Bronchial epithelial cell (primary cell): ENCODE measurements at regions not wholly inside any gene's neighbourhood (a gene's known extent, or its start where the extent isn't known, plus 50 kb on each side); places are given as distances from the start of the nearest gene placed in this dataset.

ENCODE experiments used
- DNase-seq: peaks from one replicate; pipeline ENCODE4 v3.0.0-alpha.2; 2010; ENCODE audit warnings: low read depth
- FAIRE-seq: peaks from 2 replicates; lab custom pipeline; 2011; peaks lifted over from hg19 to GRCh38; lab: Jason Lieb, UNC
- H3K27me3 ChIP-seq: 2 replicates; pipeline ENCODE4 v1.5.1; 2011; ENCODE audit warnings: low read length; ENCODE audit not compliant: control insufficient read depth, insufficient read depth
- H3K36me3 ChIP-seq: 2 replicates; pipeline ENCODE4 v1.5.1; 2011; ENCODE audit warnings: low read length; ENCODE audit not compliant: control insufficient read depth, insufficient read depth
- H3K4me3 ChIP-seq: 2 replicates; pipeline ENCODE4 v1.5.1; 2011; ENCODE audit warnings: mild to moderate bottlenecking, low read depth, low read length, control low read depth
- CTCF ChIP-seq: IDR thresholded peaks from 2 replicates; pipeline ENCODE4 v1.5.1; 2011; ENCODE audit warnings: mild to moderate bottlenecking, moderate library complexity, low read length, control low read depth, inconsistent platforms; ENCODE audit not compliant: insufficient read depth, severe bottlenecking

DNA sequence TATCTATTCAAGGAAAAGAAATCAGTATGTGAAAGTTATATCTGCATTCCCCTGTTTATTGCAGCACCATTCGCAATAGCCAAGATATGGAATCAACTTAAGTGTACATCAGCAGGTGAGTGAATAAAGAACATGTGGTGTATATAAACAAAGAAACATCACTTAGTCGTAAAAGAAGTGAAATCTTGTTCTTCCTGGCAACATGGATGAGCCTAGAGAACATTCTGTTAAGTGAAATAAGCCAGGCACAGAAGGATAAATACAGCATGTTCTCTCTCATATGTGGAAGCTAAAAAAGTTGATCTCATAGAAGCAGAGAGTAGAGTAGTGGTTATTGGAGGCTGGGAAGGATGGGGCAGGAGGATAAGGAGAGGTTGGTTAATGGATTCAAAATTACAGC is 287.9 kb upstream of the FERMT1 start:
- DNase-seq = no peak
- FAIRE-seq = no peak
- H3K4me3 ChIP-seq = no peak overlapping the region
- H3K27me3 ChIP-seq = no peaks in the 10 kb centered on the region
- TF ChIP-seq CTCF = no peak
- no peaks in the 10 kb centered on the region for H3K36me3 ChIP-seq

GRCh38 chr20:6407163-6407562 is 284.3 kb upstream of the FERMT1 start:
- DNase-seq = peak; percentile 51
- FAIRE-seq = no peak
- H3K27me3 ChIP-seq = no peaks in the 10 kb centered on the region
- H3K36me3 ChIP-seq = no peaks in the 10 kb centered on the region
- H3K4me3 ChIP-seq = no peak overlapping the region
- no peak for TF ChIP-seq CTCF

DNA sequence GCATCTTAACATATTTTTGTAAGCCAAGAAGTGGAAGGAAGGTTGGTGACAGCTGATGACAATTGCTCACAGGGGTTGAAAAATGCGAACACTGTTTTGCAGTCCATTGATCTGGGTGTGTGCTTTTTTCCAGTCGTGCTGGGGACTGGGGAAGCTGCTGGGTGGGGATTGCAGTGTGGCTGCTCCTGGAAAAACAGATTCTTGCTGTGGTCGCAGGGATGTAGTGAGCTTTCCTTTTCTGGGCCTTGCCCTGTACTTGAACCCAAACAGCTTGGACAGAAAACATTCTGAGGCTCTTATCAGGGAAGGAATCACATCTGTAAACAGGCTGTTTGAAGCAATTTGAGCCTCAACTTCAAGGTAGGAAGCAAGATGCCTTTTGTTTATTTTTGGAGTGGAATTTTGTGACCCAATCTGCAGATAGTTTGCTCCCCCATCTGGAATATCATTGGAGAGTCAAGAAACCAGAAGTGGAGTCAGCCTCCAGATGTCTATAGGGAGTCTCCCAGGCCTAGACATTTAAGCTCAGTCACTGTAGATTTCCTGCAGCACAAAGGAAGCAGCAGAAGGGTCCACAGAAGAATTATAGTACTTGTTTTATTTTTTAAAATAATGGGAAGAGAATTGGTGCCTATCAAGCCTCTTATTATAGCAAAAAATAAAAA is 279.2 kb upstream of the FERMT1 start:
- H3K4me3 ChIP-seq = no peak overlapping the region
- no peaks in the 10 kb centered on the region for H3K36me3 ChIP-seq
- H3K27me3 ChIP-seq = no peaks in the 10 kb centered on the region
- DNase-seq = no peak
- FAIRE-seq = no peak
- no peak for TF ChIP-seq CTCF

DNA sequence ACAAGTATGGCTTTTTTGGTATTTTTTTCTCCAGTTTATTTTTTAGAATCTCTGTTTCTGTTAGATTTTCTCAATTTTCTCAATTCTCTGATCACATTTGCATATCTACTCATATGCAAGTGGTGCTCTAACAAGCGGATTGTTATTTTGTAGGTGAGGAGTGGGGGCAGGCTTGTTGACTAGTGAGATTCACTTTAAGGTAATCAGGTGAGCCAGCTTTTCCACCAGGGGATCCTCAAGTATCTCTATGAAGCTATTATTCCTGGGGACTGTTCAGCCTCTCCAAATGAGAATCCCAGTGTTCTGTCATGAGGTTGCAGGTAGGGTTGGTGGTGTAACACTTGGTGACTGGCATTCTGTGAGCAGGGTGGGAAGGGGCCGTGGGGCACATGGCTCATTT is 274.3 kb upstream of the FERMT1 start:
- no peak for DNase-seq
- Histone ChIP-seq H3K4me3 (no peak overlapping the region), H3K27me3 (no peaks in the 10 kb centered on the region), H3K36me3 (no peaks in the 10 kb centered on the region)
- no peak for TF ChIP-seq CTCF
- FAIRE-seq = no peak

DNA sequence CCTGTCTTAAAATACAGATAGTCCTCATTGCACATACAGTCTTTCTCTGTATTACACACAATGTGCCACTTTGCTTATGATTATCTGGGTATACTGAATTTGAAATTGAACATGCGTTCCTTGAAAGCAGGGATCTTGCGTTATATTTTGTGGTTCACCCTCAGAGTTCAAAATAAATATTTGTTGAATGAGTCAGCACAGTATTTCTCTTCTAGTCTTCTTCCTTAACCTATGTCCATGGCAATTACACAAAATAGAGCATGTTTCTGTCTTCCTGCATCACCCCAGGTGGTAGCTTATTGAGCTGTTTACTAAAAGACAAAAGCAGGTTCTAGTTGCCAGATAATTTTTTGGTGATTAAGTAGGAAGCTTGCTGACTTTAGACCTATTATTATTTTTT is 272.9 kb upstream of the FERMT1 start:
- Histone ChIP-seq H3K27me3 (no peaks in the 10 kb centered on the region), H3K36me3 (no peaks in the 10 kb centered on the region), H3K4me3 (no peak overlapping the region)
- DNase-seq = peak; percentile 61
- no peak for FAIRE-seq
- no peak for TF ChIP-seq CTCF

DNA sequence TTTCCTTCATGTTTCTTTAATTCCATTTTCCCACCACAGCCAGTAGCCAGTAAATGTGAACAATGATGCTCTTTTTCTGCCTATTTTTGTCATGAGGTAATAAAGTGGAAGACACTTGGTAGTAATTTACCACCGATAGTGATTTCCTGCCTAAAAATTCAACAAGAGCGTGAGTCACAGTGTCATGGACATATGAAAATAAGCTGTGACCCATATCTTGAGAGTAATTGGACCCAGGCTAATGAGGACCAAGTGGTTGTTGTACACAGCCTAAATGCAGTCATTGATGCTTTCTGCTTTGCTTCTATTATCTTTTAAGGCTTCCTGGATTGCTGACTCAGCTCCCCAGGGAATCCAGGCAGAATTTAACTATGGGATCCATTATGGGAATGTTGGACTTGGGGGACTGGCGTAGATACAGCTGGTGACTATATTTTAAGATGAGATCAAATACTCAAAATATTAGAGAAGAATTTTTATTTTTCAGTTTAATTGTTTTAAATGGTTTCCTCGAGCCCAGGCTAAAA is 265.9 kb upstream of the FERMT1 start:
- no peaks in the 10 kb centered on the region for H3K36me3 ChIP-seq
- H3K27me3 ChIP-seq = peaks cover 1% of the 10 kb centered on the region
- H3K4me3 ChIP-seq = no peak overlapping the region
- FAIRE-seq (no peak), DNase-seq (no peak)
- no peak for TF ChIP-seq CTCF
